NCI-H2196 (cell line): ENCODE measurements at regions not wholly inside any gene's neighbourhood (a gene's known extent, or its start where the extent isn't known, plus 50 kb on each side); places are given as distances from the start of the nearest gene placed in this dataset.
"Not testable (repeated sequence)": the region's sequence is repeated elsewhere in the genome, so short reads cannot be mapped to it uniquely, and the experiment has no call there.

ENCODE experiments used
- DNase-seq: peaks from one replicate; lab custom pipeline; 2025; ENCODE audit not compliant: unreplicated experiment; lab: John Stamatoyannopoulos, UW

DNA sequence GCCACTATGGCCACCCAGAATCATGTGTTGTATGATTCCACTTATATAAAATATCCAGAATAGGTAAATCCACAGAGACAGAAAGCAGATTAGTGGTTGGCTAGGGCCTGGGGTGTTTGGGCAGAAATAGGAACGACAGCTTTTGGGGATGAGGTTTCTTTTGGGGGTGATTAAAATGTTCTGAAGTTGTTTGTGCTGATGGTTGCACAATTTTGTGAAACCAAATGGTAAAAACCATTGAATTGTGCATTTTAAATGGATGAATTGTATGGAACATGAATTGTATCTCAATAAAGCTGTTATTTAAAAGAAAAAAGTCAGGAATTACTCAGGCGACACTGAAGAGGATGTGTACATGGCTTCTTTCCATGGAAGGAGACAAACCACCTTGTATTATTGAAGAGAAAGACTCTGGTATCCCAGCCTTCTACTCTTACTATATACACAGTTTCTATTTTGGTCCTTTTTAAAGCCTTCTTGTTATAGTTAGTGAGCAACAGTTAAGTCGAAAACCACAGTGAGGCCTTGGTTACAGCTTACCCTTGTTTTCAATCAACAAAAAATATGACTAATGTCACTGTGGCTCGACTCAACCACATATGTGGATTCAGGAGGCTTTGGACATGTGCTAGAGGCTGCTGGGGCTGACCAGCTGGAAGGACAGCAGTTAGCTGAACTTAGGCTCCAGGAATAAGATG, 57.1 kb upstream of the KMT2E start:
- no peak for DNase-seq

DNA sequence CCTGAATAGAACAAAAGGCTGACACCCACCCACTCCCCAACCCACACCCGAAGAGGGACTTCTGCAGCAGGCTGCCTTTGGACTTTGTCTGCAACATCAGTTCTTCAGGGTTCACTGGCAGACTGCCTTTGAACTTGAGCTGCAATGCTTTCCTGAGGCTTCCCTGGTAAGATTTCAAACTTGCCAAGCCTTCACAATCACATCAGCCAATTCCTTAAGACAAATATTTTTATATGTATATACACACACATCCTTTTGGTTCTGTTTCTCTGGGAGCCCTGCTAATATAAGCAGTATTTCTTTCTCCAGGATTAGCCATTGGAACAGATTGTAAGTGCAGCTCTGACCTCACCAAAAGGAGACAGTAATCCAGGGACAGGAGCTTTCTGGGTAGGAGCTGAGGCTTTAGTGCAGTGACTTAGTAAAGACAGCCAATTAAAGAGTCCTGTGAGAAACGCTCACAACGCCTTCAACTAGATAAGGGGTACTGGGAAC, 55.6 kb upstream of the KMT2E start:
- no peak for DNase-seq

DNA sequence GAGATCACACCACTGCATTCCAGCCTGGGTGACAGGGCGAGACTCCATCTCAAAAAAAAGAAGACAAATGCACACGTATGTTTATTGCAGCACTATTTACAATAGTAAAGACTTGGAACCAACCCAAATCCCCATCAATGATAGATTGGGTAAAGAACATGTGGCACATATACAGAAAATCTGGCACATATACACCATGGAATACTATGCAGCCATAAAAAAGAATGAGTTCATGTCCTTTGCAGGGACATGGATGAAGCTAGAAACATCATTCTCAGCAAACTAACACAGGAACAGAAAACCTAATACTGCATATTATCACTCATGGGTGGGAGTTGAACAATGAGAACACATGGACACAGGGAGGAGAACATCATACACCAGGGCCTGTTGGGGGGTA, 54.5 kb upstream of the KMT2E start:
- DNase-seq, result not testable (repeated sequence)

DNA sequence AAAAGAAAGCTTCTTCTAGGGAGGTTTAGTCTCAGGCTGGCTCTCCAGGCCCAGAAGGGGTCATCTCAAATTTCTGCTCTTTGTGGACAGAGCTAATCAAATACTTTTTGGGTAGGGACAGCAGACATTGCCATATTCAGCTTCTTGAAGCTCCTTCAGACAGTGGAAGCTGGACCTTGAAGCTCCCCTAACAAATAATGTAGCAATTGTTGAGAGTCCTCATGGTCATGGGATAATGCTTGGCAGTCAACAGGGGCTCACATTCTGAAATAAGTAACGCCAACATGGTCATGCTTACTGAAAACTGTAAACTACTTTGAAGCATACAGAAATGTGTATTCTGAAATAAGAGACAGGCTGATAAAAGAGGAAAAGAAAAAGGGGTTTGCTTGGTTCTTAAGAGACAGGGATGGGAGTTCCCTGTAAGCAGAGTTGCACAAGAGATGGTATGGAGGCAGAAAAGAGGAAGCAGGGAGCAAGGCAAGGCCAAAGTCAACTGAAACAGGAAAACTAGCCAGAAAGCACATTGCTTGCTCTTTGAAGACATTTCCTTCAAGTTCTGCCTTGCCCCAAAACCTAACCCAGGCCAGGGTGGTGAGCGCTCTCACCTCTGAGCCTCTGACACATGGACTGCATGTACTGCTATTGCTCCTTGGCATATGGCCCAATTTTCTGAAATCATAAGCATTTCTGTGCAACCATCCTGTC, 53.1 kb upstream of the KMT2E start:
- DNase-seq, result peak; percentile 23

DNA sequence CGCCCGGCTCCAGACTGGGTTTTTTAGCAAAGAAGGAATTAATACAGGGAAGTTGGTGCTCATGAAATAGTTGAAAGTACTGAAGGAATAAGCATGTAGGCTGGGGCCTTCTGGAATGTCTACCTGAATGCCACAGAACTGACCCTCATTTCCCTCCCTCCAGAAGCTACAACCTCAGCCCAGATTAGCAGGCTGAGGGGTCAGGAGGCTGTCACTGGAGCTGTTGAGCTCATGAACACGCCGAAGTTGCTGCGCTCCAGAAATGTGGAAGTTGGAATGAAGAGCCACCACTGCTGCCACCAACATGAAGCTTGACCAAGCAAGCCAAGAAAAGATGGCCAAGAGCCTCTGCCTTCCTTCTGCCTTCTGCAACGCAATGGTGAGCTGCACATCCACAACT, 52.2 kb upstream of the KMT2E start:
- no peak for DNase-seq

DNA sequence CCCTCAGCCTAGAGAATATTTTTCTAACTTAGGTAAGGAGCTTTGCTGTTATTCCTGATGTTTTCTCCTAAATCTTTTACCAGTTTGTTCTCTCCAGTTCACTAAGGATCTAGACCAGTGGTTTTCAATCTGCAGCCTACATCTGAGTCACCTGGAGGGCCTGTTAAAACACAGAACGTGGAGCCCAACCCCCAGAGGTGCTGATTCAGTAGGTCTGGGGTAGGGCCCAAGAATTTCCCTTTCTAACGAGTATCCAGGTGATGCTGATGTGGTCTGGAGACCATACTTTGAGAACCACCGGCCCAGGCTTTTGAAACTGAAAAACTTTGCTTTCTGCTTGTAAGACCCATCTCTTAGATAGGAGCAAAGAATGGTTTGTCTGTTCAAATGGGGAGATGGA, 51.2 kb upstream of the KMT2E start:
- DNase-seq, result no peak

DNA sequence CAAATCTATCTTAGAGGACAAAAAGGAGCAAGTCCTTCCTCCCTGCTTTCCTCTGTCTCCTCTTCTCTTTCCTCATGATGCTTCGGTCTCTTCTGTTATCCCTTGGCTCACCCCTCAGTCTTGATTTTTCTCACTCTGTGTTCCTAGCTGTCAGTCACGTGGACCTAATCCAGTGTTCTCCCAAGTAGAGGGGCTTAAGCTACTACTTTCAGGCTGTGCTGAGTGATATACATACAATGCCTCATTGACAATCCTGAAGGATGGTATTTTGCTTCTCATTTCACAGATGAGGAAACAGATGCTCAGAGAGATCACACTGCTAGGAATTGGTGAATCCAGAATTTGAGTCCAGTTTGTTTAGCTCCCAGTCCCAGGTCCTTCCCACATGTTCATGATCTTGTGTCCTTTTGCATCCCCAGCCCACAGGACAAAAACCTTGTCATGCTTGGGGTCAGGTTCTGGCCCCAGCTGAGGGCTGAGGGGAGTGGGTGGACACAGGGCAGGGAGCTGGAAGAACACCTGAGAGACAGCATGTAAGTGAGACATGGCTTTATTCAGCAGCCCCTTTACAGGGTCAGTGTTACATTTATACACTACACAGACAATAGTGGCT, 50.5 kb upstream of the KMT2E start:
- DNase-seq, result no peak

DNA sequence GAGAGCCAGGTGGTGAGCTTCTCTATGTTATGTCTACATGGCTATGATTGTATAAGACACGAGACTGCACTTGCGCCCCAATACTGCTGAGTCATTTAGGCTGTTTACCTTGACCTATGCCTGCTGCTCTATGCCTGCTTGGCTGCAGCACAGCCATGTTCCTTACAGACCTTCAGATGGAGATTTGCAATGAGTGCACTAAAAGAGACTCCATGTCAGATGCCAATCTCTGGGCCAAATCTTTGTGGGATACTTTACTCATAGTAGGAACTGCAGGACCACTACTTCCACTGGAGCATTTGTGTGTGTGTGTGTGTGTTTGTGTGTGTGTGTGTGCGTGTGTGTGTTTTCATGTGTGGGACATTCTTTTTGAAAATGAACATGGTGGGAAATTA, 50.0 kb upstream of the KMT2E start:
- DNase-seq, result no peak
